ENCODE measurements at regions not wholly inside any gene's neighbourhood (a gene's known extent, or its start where the extent isn't known, plus 50 kb on each side); places are given as distances from the start of the nearest gene placed in this dataset.

DNA sequence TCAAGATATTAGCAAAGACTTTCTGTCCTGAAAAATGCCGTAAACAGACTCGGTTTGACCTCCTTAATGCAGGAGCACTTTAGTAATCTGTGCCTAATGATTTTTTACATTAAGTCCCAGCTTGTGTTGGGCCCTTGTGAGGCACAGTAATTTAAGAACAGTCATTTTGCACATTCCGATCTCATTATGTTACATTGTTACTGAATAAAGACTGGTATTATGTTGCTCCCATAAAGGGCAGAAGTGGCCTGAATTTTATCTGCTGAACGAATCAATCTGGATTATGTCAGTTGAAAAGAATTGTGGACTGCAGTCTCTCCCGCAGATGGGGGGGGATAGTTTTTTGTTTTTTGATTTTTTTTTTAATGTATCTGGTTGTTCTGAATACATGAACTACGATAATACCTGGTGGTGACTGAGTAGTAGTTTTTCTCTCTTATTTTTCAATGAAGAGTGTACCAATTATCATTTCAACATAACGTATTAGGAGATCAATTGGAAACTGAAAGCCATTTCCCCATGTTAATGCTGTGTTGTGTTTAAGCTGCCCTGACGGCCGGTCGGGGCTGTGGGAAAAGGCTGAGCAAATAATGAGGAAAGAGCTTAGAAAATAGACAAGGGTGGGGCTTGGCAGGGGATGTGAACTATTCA lies 290.2 kb downstream of the ZNF536 start:
- ChIA-PET CTCF (ENCODE audit: unreplicated experiment) (no interaction called here), POLR2A (no interaction called here)
- H3K4me1 ChIP-seq (ENCODE audit: insufficient read depth, low read length, poor library complexity, severe bottlenecking), result no peaks in the 10 kb centered on the region
- intact Hi-C loops (cut with micrococcal nuclease; ENCODE audit: unreplicated experiment), result no loop called here
- no peaks in the 10 kb centered on the region for H3K36me3 ChIP-seq (ENCODE audit: insufficient read depth, low read length)
- no peaks in the 10 kb centered on the region for H3K79me2 ChIP-seq (ENCODE audit: insufficient read depth, low read depth, low read length)
- no TSS peak for BruUV-seq (replicated peaks)
- no peak overlapping the region for H2AFZ ChIP-seq (ENCODE audit: low read length)
- no peak overlapping the region for H3K4me2 ChIP-seq (ENCODE audit: low read length)
- H3K9me2 ChIP-seq (ENCODE audit: insufficient read depth, low read length), result no peaks in the 10 kb centered on the region
- DNase-seq (ENCODE audit: low spot score), result no peak
- no peak overlapping the region for H3K4me3 ChIP-seq (ENCODE audit: low read depth, low read length, poor library complexity, severe bottlenecking)
- no peak overlapping the region for H3K27ac ChIP-seq (ENCODE audit: low read depth, low read length, poor library complexity, severe bottlenecking)
- no peaks in the 10 kb centered on the region for H4K20me1 ChIP-seq (ENCODE audit: insufficient read depth, low read length)
- TF ChIP-seq EZH2phosphoT487 (IDR thresholded peaks at IDR 0.05; ENCODE audit: borderline replicate concordance, low read depth, low read length) (no peak), CTCF (conservative IDR thresholded peaks at IDR 0.05; ENCODE audit: low read length) (no peak)
- no peaks in the 10 kb centered on the region for H3K9me3 ChIP-seq (ENCODE audit: low read length)

DNA sequence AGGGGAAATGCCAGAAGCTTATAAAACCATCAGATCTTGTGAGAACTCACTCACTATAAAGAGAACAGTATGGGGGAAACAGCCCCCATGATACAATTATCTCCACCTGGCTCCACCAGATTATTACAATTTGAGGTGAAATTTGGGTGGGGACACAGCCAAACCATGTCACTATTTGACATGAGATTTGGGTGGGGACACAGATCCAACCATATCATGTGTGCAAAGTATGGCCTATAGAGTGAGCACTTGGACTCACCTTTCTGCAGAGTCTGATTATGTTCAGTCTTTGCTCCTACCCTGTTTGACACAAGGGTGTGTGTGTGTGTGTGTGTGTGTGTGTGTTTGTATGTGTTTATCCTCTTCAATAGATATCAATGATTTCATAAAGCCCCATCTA lies 287.5 kb downstream of the ZNF536 start:
- CTCF ChIA-PET (ENCODE audit: unreplicated experiment), result no interaction called here
- H3K36me3 ChIP-seq (ENCODE audit: insufficient read depth, low read length), result no peaks in the 10 kb centered on the region
- H3K9me3 ChIP-seq (ENCODE audit: low read length), result no peaks in the 10 kb centered on the region
- no peak overlapping the region for H3K4me3 ChIP-seq (ENCODE audit: low read depth, low read length, poor library complexity, severe bottlenecking)
- no TSS peak for BruUV-seq (replicated peaks)
- H4K20me1 ChIP-seq (ENCODE audit: insufficient read depth, low read length), result no peaks in the 10 kb centered on the region
- TF ChIP-seq EZH2phosphoT487 (IDR thresholded peaks at IDR 0.05; ENCODE audit: borderline replicate concordance, low read depth, low read length) (no peak), CTCF (conservative IDR thresholded peaks at IDR 0.05; ENCODE audit: low read length) (no peak)
- H3K79me2 ChIP-seq (ENCODE audit: insufficient read depth, low read depth, low read length), result no peaks in the 10 kb centered on the region
- H3K27ac ChIP-seq (ENCODE audit: low read depth, low read length, poor library complexity, severe bottlenecking), result no peak overlapping the region
- no peak overlapping the region for H3K4me2 ChIP-seq (ENCODE audit: low read length)
- H2AFZ ChIP-seq (ENCODE audit: low read length), result no peak overlapping the region
- POLR2A ChIA-PET, result no interaction called here
- intact Hi-C loops (cut with micrococcal nuclease; ENCODE audit: unreplicated experiment), result loop anchor here (10.0 kb wide), 1 partner anchor 805 kb away; no protein-coding TSS in a partner anchor
- DNase-seq (ENCODE audit: low spot score), result no peak
- H3K9me2 ChIP-seq (ENCODE audit: insufficient read depth, low read length), result no peaks in the 10 kb centered on the region
- H3K4me1 ChIP-seq (ENCODE audit: insufficient read depth, low read length, poor library complexity, severe bottlenecking), result no peaks in the 10 kb centered on the region

DNA sequence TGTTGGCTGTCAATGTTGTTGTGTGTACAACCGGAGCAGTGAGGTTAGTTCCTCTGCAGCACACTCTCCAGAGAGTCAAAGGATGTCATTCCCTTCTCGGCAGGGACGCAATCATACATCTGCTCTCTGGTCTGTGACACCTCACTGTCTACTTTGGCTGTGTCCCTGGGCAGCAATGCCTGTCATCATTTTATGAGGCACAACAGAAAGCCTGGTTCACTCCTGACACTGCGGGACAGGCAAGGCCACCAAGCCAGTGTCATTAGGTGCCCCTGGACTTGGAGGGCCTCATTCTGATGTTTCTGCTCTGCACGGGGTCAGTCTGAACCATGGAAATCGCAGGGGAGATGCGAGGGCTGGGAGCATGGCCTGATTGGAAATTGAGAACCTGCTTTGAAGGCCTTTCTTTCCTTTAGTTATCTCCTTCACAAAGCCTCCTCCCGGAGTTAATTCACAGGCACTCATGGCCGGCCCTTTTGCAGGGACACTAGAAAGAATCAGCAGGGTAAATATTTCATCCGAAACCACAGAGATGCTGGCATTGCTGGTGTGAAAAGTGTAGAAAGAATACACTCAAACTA lies 284.4 kb downstream of the ZNF536 start:
- intact Hi-C loops (cut with micrococcal nuclease; ENCODE audit: unreplicated experiment), result loop anchor here (10.0 kb wide), 1 partner anchor 802 kb away; no protein-coding TSS in a partner anchor
- no peak for DNase-seq (ENCODE audit: low spot score)
- no peaks in the 10 kb centered on the region for H3K9me3 ChIP-seq (ENCODE audit: low read length)
- no peak overlapping the region for H3K27ac ChIP-seq (ENCODE audit: low read depth, low read length, poor library complexity, severe bottlenecking)
- H3K9me2 ChIP-seq (ENCODE audit: insufficient read depth, low read length), result no peaks in the 10 kb centered on the region
- no peak overlapping the region for H3K4me3 ChIP-seq (ENCODE audit: low read depth, low read length, poor library complexity, severe bottlenecking)
- H2AFZ ChIP-seq (ENCODE audit: low read length), result no peak overlapping the region
- no peaks in the 10 kb centered on the region for H3K36me3 ChIP-seq (ENCODE audit: insufficient read depth, low read length)
- H3K4me2 ChIP-seq (ENCODE audit: low read length), result no peak overlapping the region
- POLR2A ChIA-PET, result no interaction called here
- no peaks in the 10 kb centered on the region for H3K79me2 ChIP-seq (ENCODE audit: insufficient read depth, low read depth, low read length)
- no peaks in the 10 kb centered on the region for H4K20me1 ChIP-seq (ENCODE audit: insufficient read depth, low read length)
- no peak for TF ChIP-seq CTCF (conservative IDR thresholded peaks at IDR 0.05; ENCODE audit: low read length)
- TF ChIP-seq EZH2phosphoT487 (IDR thresholded peaks at IDR 0.05; ENCODE audit: borderline replicate concordance, low read depth, low read length), result no peak
- H3K4me1 ChIP-seq (ENCODE audit: insufficient read depth, low read length, poor library complexity, severe bottlenecking), result no peaks in the 10 kb centered on the region
- no TSS peak for BruUV-seq (replicated peaks)
- CTCF ChIA-PET (ENCODE audit: unreplicated experiment), result no interaction called here
